Parathyroid adenoma (tissue), 2 donors: ENCODE measurements at regions not wholly inside any gene's neighbourhood (a gene's known extent, or its start where the extent isn't known, plus 50 kb on each side); places are given as distances from the start of the nearest gene placed in this dataset.

ENCODE experiments used
- H2AFZ ChIP-seq: fragments of 300-600 bp; sonication (generic); one replicate; pipeline ENCODE4 v1.7.0; 2017; ENCODE audit warnings: antibody characterized with exemption, mild to moderate bottlenecking
- H3K27ac ChIP-seq: fragments of 300-600 bp; sonication (generic); one replicate; pipeline ENCODE4 v1.7.0; 2017
- H3K27me3 ChIP-seq: fragments of 300-600 bp; sonication (generic); one replicate; pipeline ENCODE4 v1.7.0; 2017; ENCODE audit warnings: low read length; ENCODE audit not compliant: control insufficient read depth, insufficient read depth
- H3K36me3 ChIP-seq: fragments of 300-600 bp; sonication (generic); one replicate; pipeline ENCODE4 v1.7.0; 2017; ENCODE audit warnings: low read length; ENCODE audit not compliant: control insufficient read depth, insufficient read depth
- H3K4me1 ChIP-seq: fragments of 300-600 bp; sonication (generic); one replicate; pipeline ENCODE4 v1.7.0; 2017; ENCODE audit warnings: control low read depth
- H3K4me2 ChIP-seq: fragments of 300-600 bp; sonication (generic); one replicate; pipeline ENCODE4 v1.7.0; 2017; ENCODE audit warnings: low read length
- H3K4me3 ChIP-seq: fragments of 300-600 bp; sonication (generic); one replicate; pipeline ENCODE4 v1.7.0; 2017; ENCODE audit warnings: low read depth, low read length
- H3K79me2 ChIP-seq: fragments of 300-600 bp; sonication (generic); one replicate; pipeline ENCODE4 v1.7.0; 2017; ENCODE audit warnings: control low read depth
- H3K9ac ChIP-seq: fragments of 300-600 bp; sonication (generic); one replicate; pipeline ENCODE4 v1.7.0; 2017; ENCODE audit warnings: mild to moderate bottlenecking
- H3K9me3 ChIP-seq: fragments of 300-600 bp; sonication (generic); one replicate; pipeline ENCODE4 v1.7.0; 2017; ENCODE audit warnings: low read length; ENCODE audit not compliant: control insufficient read depth
- TF ChIP-seq, protein P1 (sequence below): fragments of 300-600 bp; sonication (generic); IDR thresholded peaks from one replicate; pipeline ENCODE4 v1.7.0; 2017; ENCODE audit warnings: antibody characterized with exemption, mild to moderate bottlenecking
- donor health status: primary hyperparathyroidism.

DNA sequence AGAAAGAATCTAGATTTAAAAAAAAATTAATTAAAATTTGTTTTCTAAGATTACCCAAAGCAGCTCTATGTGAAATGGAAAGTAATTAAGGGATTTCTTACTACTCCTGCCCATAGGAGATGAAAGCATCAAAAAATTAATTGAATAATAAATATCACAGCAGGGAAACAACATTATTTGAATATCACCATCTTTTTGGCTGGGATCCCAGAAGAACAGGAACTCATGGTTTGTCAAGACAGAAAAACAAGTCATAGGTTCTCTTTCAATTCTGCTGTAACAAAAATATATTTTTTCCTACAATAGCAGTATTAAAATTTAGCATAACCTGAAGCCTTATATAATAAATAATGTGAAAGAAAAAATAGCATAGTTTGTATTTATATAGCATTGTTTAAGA lies 1713.4 kb downstream of the NCAM2 start:
- no peaks in the 10 kb centered on the region for H3K36me3 ChIP-seq
- no peak overlapping the region for H3K27ac ChIP-seq
- no peaks in the 10 kb centered on the region for H3K27me3 ChIP-seq
- H3K9me3 ChIP-seq = no peaks in the 10 kb centered on the region
- no peak overlapping the region for H3K9ac ChIP-seq
- H3K4me2 ChIP-seq = no peak overlapping the region
- H3K4me1 ChIP-seq = no peaks in the 10 kb centered on the region
- no peak overlapping the region for H2AFZ ChIP-seq
- H3K79me2 ChIP-seq = no peaks in the 10 kb centered on the region
- TF ChIP-seq, protein P1, sequence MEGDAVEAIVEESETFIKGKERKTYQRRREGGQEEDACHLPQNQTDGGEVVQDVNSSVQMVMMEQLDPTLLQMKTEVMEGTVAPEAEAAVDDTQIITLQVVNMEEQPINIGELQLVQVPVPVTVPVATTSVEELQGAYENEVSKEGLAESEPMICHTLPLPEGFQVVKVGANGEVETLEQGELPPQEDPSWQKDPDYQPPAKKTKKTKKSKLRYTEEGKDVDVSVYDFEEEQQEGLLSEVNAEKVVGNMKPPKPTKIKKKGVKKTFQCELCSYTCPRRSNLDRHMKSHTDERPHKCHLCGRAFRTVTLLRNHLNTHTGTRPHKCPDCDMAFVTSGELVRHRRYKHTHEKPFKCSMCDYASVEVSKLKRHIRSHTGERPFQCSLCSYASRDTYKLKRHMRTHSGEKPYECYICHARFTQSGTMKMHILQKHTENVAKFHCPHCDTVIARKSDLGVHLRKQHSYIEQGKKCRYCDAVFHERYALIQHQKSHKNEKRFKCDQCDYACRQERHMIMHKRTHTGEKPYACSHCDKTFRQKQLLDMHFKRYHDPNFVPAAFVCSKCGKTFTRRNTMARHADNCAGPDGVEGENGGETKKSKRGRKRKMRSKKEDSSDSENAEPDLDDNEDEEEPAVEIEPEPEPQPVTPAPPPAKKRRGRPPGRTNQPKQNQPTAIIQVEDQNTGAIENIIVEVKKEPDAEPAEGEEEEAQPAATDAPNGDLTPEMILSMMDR = no peak
- no peak overlapping the region for H3K4me3 ChIP-seq

DNA sequence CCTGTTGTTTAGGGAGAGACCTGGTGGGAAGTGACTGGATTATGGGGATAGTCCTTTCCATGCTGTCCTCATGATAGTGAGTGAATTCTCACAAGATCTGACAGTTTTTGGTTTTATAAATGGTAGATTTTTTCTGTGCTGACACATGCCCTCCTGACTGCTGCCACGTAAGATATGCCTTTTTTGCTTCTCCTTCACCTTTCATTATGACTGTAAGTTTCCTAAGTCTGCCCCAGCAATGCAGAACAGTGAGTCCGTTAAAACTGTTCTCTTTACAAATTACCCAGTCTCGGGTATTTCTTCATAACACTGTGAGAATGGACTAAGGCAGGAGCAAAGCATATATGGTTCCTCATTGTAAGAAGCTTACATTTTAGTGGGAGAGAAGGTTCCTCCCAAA lies 1727.2 kb downstream of the NCAM2 start:
- no peaks in the 10 kb centered on the region for H3K9me3 ChIP-seq
- TF ChIP-seq, protein P1 = no peak
- H3K27me3 ChIP-seq = no peaks in the 10 kb centered on the region
- no peak overlapping the region for H2AFZ ChIP-seq
- H3K4me2 ChIP-seq = no peak overlapping the region
- no peaks in the 10 kb centered on the region for H3K79me2 ChIP-seq
- H3K9ac ChIP-seq = no peak overlapping the region
- H3K36me3 ChIP-seq = no peaks in the 10 kb centered on the region
- no peak overlapping the region for H3K4me3 ChIP-seq
- no peak overlapping the region for H3K27ac ChIP-seq
- H3K4me1 ChIP-seq = no peaks in the 10 kb centered on the region

DNA sequence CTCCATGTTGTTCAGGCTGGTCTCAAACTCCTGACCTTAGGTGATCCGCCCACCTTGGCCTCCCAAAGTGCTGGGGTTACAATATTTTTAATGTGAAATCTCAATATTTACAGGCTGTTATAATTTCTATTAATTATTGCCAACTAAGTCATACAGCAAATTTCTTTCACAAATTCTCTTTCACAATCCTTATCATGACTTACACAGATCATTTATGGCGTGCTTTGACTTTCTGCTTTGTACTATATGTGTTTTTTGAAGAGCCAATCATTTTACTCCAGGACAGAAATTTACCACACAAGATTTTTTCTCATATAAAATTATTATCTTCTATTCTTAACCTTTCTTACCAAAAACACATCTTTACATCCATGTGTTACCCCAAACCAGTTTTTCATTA lies 1729.9 kb downstream of the NCAM2 start:
- H3K4me2 ChIP-seq = no peak overlapping the region
- no peaks in the 10 kb centered on the region for H3K36me3 ChIP-seq
- H2AFZ ChIP-seq = no peak overlapping the region
- no peaks in the 10 kb centered on the region for H3K27me3 ChIP-seq
- H3K9me3 ChIP-seq = no peaks in the 10 kb centered on the region
- no peak overlapping the region for H3K9ac ChIP-seq
- no peak overlapping the region for H3K27ac ChIP-seq
- H3K4me3 ChIP-seq = no peak overlapping the region
- TF ChIP-seq, protein P1 = no peak
- H3K4me1 ChIP-seq = no peaks in the 10 kb centered on the region
- no peaks in the 10 kb centered on the region for H3K79me2 ChIP-seq

DNA sequence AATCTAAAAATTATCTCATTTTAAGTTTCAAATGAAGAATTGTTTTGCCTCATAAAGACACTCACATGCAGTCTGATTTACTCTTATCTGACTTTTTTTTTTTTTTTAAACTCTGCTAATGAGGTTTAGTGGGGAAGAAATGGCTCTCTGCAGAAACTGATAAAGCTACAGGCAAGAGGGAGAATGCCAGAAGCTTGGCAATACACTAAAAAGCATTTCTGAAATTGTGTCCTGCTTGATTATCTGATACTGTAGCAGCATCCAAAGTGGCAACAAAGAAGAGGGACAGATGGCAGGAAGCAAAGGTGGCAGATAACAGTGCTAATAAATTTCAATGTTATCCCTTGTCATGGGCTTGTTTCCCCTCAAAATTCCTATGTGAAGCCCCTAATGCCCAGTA lies 1744.9 kb downstream of the NCAM2 start:
- TF ChIP-seq, protein P1 = no peak
- Histone ChIP-seq H3K4me3 (no peak overlapping the region), H2AFZ (no peak overlapping the region), H3K79me2 (no peaks in the 10 kb centered on the region), H3K36me3 (no peaks in the 10 kb centered on the region), H3K4me2 (no peak overlapping the region), H3K9ac (no peak overlapping the region), H3K4me1 (no peaks in the 10 kb centered on the region), H3K27me3 (no peaks in the 10 kb centered on the region), H3K9me3 (no peaks in the 10 kb centered on the region), H3K27ac (no peak overlapping the region)

DNA sequence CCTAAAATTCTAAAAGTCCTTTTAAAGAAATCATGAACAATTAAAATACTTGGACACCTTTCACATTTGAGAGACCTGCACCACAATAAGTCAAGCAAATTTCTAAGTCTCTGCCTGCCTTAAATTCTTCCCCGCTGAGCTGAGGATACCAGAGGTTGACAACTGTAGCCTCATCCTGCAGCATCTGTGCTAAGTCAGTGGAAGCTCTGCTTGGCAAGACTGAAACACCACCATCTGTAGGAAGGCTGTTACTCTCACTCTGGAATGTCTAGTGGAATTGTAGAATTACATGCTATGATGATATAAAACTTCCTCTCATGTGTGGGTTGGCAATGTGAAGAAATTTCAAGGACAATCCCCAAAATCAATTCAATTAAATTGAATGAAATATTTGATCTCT lies 1756.5 kb downstream of the NCAM2 start:
- Histone ChIP-seq H3K4me2 (no peak overlapping the region), H3K27ac (no peak overlapping the region), H3K9me3 (no peaks in the 10 kb centered on the region), H3K4me1 (no peaks in the 10 kb centered on the region), H3K27me3 (no peaks in the 10 kb centered on the region), H3K36me3 (no peaks in the 10 kb centered on the region), H3K79me2 (no peaks in the 10 kb centered on the region), H2AFZ (no peak overlapping the region), H3K9ac (no peak overlapping the region), H3K4me3 (no peak overlapping the region)
- TF ChIP-seq, protein P1 = no peak
